GM12878 (cell line): ENCODE measurements at regions not wholly inside any gene's neighbourhood (a gene's known extent, or its start where the extent isn't known, plus 50 kb on each side); places are given as distances from the start of the nearest gene placed in this dataset.

Source experiments
- ATAC-seq: fragments of 200-7000 bp; cut with Tn5 transposase; 3 replicates; pipeline ENCODE4 v1.9.1; 2020; ENCODE audit warnings: mild to moderate bottlenecking, moderate library complexity
- BruUV-seq: library from RNA; stranded (reverse); fragments of 400-500 nt; replicated peaks from 2 replicates; lab custom pipeline; 2021; lab: Mats Ljungman, UMichigan
- CTCF ChIA-PET: fragments of 300-600 bp; sonication (Branson Sonifier 250); formaldehyde crosslinking; extraction: SDS; loops from one replicate; lab custom pipeline; 2021; ENCODE audit warnings: inconsistent platforms; lab: Yijun Ruan, JAX
- POLR2A ChIA-PET: fragments of 350-600 bp; formaldehyde crosslinking; extraction: SDS; loops from one replicate; lab custom pipeline; 2021; ENCODE audit warnings: inconsistent platforms; lab: Charles Lee
- RAD21 ChIA-PET: fragments of 300-600 bp; sonication (Branson Sonifier 250); formaldehyde crosslinking; loops from one replicate; lab custom pipeline; 2023; ENCODE audit warnings: antibody characterized with exemption; ENCODE audit not compliant: unreplicated experiment; lab: Charles Lee
- SMC1A ChIA-PET: fragments of 300-600 bp; sonication (Branson Sonifier 250); formaldehyde crosslinking; loops from one replicate; lab custom pipeline; 2023; ENCODE audit not compliant: unreplicated experiment, uncharacterized antibody; lab: Charles Lee
- DNase-seq: peaks from one replicate; pipeline ENCODE4 v3.0.0-alpha.2; 2011; ENCODE audit warnings: low read depth, low spot score
- FAIRE-seq: peaks from 3 replicates; lab custom pipeline; 2011; peaks lifted over from hg19 to GRCh38; lab: Jason Lieb, UNC
- H2AFZ ChIP-seq: 2 replicates; pipeline ENCODE4 v1.6.0; 2011; ENCODE audit warnings: low read depth, low read length, control low read depth; ENCODE audit not compliant: control insufficient read depth
- H3K27ac ChIP-seq: 2 replicates; pipeline ENCODE4 v1.5.1; 2011; ENCODE audit warnings: control low read depth; ENCODE audit not compliant: control insufficient read depth, insufficient read depth
- H3K27me3 ChIP-seq, 2 experiments: replicated peaks in 1 of 2; 2 replicates each; pipeline versions ENCODE4 v1.6.0 to v1.6.1; 2011; ENCODE audit warnings: low read length in 1 of 2; ENCODE audit not compliant: control insufficient read depth in 2 of 2, insufficient read depth in 2 of 2
- H3K36me3 ChIP-seq, 2 experiments: 2 replicates each; pipeline ENCODE4 v1.5.1; 2011; ENCODE audit warnings: low read length in 1 of 2; ENCODE audit not compliant: control insufficient read depth in 2 of 2, insufficient read depth in 2 of 2
- H3K4me1 ChIP-seq: 2 replicates; pipeline ENCODE4 v1.6.1; 2011; ENCODE audit warnings: mild to moderate bottlenecking, low read length, moderate library complexity, mixed read lengths; ENCODE audit not compliant: control insufficient read depth, insufficient read depth
- H3K4me2 ChIP-seq: 2 replicates; pipeline ENCODE4 v1.6.0; 2011; ENCODE audit warnings: control low read depth; ENCODE audit not compliant: control insufficient read depth, insufficient read depth
- H3K4me3 ChIP-seq: fragments of 200-600 bp; sonication (generic); 2 replicates; pipeline ENCODE4 v1.5.1; 2016
- H3K79me2 ChIP-seq: 2 replicates; pipeline ENCODE4 v1.6.0; 2011; ENCODE audit warnings: low read length; ENCODE audit not compliant: control insufficient read depth, insufficient read depth
- H3K9ac ChIP-seq: 2 replicates; pipeline ENCODE4 v1.8.0; 2011; ENCODE audit warnings: low read length, control low read depth, mixed read lengths; ENCODE audit not compliant: control insufficient read depth, insufficient read depth
- H3K9me3 ChIP-seq: replicated peaks from 3 replicates; pipeline ENCODE4 v1.5.1; 2011; ENCODE audit warnings: mild to moderate bottlenecking, low read length; ENCODE audit not compliant: control insufficient read depth, insufficient read depth
- H4K20me1 ChIP-seq: 2 replicates; pipeline ENCODE4 v1.6.0; 2011; ENCODE audit not compliant: control insufficient read depth, insufficient read depth
- MEF2A ChIP-seq: IDR thresholded peaks from 2 replicates; pipeline ENCODE4 v1.6.1; 2011; ENCODE audit warnings: low read depth, mild to moderate bottlenecking, low read length, moderate library complexity; ENCODE audit not compliant: insufficient read depth
- POU2F2 ChIP-seq: IDR thresholded peaks from 3 replicates; pipeline ENCODE4 v1.6.1; 2011; ENCODE audit warnings: low read depth, mild to moderate bottlenecking, low read length, borderline replicate concordance
- SP1 ChIP-seq: IDR thresholded peaks from one replicate; pipeline ENCODE4 v1.6.1; 2011; ENCODE audit warnings: low read depth, low read length
- ZNF274 ChIP-seq: IDR thresholded peaks from one replicate; pipeline ENCODE4 v1.8.0; 2011; ENCODE audit not compliant: insufficient read length, insufficient read depth
- WGBS: methylation state at CpG from one replicate; pipeline ENCODE4 v1.1.6; 2016; ENCODE audit warnings: low lambda C conversion rate; ENCODE audit not compliant: insufficient replicate concordance, insufficient coverage; ENCODE audit errors: missing lambda C conversion rate; 5-methylcytosine and 5-hydroxymethylcytosine counted together
- in situ Hi-C: fragments of 300-500 bp; cut with MboI; formaldehyde crosslinking; loops from 9 replicates; pipeline ENCODE4 v1.14.3; 2018; ENCODE audit warnings: mixed read lengths
- intact Hi-C: fragments of 100-400 bp; cut with micrococcal nuclease; formaldehyde crosslinking; loops from one replicate; pipeline ENCODE4 v1.14.2; 2022; ENCODE audit not compliant: unreplicated experiment
- TF ChIP-seq, protein P1 (sequence below): fragments of 450-650 bp; IDR thresholded peaks from 2 replicates; pipeline ENCODE4 v1.6.1; 2017; ENCODE audit warnings: mild to moderate bottlenecking, moderate library complexity
- TF ChIP-seq, protein P2 (sequence below): fragments of 450-650 bp; IDR thresholded peaks from 2 replicates; pipeline ENCODE4 v1.6.1; 2018; ENCODE audit warnings: borderline replicate concordance, mild to moderate bottlenecking; ENCODE audit not compliant: partially characterized antibody
- TF ChIP-seq, protein P3 (sequence below): fragments of 150-350 bp; IDR thresholded peaks from 2 replicates; pipeline ENCODE4 v1.6.1; 2014; ENCODE audit warnings: mild to moderate bottlenecking, low read depth, low read length
- TF ChIP-seq, protein P4 (sequence below): fragments of 450-650 bp; IDR thresholded peaks from 2 replicates; pipeline ENCODE4 v1.6.1; 2014; ENCODE audit warnings: mild to moderate bottlenecking
- TF ChIP-seq, protein P5 (sequence below): fragments of 450-650 bp; IDR thresholded peaks from 2 replicates; pipeline ENCODE4 v1.6.1; 2018; ENCODE audit warnings: mild to moderate bottlenecking, low read depth, moderate library complexity; ENCODE audit not compliant: partially characterized antibody

DNA sequence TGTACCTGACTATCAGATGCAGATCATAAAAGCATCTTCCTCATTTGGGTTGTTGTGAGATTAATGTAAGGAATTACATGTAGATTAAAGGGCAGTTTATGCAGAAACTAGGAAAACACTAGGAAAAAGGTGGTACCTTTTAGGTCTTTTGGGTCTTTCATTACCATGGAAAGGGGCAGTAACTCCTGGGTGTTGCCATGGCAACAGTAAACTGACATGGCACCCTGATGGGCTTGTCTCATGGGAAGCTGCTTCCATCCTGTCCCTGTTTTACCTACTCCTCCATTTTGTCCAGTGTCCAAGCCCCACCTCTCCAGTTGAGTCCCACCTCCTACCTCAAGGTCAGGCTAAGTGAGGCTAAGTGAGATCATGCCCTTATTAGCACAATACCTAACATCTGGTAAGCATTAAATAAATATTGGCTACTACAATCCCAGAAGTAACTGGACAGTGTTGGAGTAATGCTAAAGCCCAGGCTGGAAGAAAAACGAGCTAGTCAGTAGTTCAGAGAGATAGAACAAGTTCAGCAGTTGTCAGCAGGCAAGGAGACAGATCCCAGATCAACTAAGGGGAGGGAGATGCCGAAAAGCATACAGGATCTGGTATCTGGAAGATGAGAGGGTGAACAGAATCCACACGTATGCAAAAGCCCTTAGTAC, 240.0 kb upstream of the AUTS2 start:
- no peak for FAIRE-seq
- H2AFZ ChIP-seq: no peak overlapping the region
- POLR2A ChIA-PET: no interaction called here
- intact Hi-C loops (no loop called here), in situ Hi-C loops (no loop called here)
- no peak overlapping the region for H3K9ac ChIP-seq
- H3K36me3 ChIP-seq: no peaks in the 10 kb centered on the region
- no peak overlapping the region for H3K27ac ChIP-seq
- H3K27me3 ChIP-seq: no peaks in the 10 kb centered on the region
- no peak overlapping the region for H3K4me3 ChIP-seq
- no peaks in the 10 kb centered on the region for H3K79me2 ChIP-seq
- H3K4me1 ChIP-seq: no peaks in the 10 kb centered on the region
- no peaks in the 10 kb centered on the region for H3K9me3 ChIP-seq
- no peak overlapping the region for H3K4me2 ChIP-seq
- no TSS peak for BruUV-seq
- DNase-seq: no peak
- SMC1A ChIA-PET: no interaction called here
- 0% methylated on average over 3 of the region's 3 CpGs for WGBS
- ATAC-seq: no peak
- RAD21 ChIA-PET: no interaction called here
- no peaks in the 10 kb centered on the region for H4K20me1 ChIP-seq
- CTCF ChIA-PET: no interaction called here
- TF ChIP-seq, protein P1, sequence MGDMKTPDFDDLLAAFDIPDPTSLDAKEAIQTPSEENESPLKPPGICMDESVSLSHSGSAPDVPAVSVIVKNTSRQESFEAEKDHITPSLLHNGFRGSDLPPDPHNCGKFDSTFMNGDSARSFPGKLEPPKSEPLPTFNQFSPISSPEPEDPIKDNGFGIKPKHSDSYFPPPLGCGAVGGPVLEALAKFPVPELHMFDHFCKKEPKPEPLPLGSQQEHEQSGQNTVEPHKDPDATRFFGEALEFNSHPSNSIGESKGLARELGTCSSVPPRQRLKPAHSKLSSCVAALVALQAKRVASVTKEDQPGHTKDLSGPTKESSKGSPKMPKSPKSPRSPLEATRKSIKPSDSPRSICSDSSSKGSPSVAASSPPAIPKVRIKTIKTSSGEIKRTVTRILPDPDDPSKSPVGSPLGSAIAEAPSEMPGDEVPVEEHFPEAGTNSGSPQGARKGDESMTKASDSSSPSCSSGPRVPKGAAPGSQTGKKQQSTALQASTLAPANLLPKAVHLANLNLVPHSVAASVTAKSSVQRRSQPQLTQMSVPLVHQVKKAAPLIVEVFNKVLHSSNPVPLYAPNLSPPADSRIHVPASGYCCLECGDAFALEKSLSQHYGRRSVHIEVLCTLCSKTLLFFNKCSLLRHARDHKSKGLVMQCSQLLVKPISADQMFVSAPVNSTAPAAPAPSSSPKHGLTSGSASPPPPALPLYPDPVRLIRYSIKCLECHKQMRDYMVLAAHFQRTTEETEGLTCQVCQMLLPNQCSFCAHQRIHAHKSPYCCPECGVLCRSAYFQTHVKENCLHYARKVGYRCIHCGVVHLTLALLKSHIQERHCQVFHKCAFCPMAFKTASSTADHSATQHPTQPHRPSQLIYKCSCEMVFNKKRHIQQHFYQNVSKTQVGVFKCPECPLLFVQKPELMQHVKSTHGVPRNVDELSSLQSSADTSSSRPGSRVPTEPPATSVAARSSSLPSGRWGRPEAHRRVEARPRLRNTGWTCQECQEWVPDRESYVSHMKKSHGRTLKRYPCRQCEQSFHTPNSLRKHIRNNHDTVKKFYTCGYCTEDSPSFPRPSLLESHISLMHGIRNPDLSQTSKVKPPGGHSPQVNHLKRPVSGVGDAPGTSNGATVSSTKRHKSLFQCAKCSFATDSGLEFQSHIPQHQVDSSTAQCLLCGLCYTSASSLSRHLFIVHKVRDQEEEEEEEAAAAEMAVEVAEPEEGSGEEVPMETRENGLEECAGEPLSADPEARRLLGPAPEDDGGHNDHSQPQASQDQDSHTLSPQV: no peak
- TF ChIP-seq, protein P2, sequence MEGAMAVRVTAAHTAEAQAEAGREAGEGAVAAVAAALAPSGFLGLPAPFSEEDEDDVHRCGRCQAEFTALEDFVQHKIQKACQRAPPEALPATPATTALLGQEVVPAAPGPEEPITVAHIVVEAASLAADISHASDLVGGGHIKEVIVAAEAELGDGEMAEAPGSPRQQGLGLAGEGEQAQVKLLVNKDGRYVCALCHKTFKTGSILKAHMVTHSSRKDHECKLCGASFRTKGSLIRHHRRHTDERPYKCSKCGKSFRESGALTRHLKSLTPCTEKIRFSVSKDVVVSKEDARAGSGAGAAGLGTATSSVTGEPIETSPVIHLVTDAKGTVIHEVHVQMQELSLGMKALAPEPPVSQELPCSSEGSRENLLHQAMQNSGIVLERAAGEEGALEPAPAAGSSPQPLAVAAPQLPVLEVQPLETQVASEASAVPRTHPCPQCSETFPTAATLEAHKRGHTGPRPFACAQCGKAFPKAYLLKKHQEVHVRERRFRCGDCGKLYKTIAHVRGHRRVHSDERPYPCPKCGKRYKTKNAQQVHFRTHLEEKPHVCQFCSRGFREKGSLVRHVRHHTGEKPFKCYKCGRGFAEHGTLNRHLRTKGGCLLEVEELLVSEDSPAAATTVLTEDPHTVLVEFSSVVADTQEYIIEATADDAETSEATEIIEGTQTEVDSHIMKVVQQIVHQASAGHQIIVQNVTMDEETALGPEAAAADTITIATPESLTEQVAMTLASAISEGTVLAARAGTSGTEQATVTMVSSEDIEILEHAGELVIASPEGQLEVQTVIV: no peak
- no peak for TF ChIP-seq ZNF274
- TF ChIP-seq SP1: no peak
- no peak for TF ChIP-seq MEF2A
- TF ChIP-seq, protein P3, sequence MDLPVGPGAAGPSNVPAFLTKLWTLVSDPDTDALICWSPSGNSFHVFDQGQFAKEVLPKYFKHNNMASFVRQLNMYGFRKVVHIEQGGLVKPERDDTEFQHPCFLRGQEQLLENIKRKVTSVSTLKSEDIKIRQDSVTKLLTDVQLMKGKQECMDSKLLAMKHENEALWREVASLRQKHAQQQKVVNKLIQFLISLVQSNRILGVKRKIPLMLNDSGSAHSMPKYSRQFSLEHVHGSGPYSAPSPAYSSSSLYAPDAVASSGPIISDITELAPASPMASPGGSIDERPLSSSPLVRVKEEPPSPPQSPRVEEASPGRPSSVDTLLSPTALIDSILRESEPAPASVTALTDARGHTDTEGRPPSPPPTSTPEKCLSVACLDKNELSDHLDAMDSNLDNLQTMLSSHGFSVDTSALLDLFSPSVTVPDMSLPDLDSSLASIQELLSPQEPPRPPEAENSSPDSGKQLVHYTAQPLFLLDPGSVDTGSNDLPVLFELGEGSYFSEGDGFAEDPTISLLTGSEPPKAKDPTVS: no peak
- TF ChIP-seq POU2F2: no peak
- TF ChIP-seq, protein P4, sequence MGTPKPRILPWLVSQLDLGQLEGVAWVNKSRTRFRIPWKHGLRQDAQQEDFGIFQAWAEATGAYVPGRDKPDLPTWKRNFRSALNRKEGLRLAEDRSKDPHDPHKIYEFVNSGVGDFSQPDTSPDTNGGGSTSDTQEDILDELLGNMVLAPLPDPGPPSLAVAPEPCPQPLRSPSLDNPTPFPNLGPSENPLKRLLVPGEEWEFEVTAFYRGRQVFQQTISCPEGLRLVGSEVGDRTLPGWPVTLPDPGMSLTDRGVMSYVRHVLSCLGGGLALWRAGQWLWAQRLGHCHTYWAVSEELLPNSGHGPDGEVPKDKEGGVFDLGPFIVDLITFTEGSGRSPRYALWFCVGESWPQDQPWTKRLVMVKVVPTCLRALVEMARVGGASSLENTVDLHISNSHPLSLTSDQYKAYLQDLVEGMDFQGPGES: no peak
- TF ChIP-seq, protein P5, sequence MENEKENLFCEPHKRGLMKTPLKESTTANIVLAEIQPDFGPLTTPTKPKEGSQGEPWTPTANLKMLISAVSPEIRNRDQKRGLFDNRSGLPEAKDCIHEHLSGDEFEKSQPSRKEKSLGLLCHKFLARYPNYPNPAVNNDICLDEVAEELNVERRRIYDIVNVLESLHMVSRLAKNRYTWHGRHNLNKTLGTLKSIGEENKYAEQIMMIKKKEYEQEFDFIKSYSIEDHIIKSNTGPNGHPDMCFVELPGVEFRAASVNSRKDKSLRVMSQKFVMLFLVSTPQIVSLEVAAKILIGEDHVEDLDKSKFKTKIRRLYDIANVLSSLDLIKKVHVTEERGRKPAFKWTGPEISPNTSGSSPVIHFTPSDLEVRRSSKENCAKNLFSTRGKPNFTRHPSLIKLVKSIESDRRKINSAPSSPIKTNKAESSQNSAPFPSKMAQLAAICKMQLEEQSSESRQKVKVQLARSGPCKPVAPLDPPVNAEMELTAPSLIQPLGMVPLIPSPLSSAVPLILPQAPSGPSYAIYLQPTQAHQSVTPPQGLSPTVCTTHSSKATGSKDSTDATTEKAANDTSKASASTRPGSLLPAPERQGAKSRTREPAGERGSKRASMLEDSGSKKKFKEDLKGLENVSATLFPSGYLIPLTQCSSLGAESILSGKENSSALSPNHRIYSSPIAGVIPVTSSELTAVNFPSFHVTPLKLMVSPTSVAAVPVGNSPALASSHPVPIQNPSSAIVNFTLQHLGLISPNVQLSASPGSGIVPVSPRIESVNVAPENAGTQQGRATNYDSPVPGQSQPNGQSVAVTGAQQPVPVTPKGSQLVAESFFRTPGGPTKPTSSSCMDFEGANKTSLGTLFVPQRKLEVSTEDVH: no peak
